DND-41 (cell line): ENCODE measurements at regions not wholly inside any gene's neighbourhood (a gene's known extent, or its start where the extent isn't known, plus 50 kb on each side); places are given as distances from the start of the nearest gene placed in this dataset.

Experiments
- ATAC-seq: fragments of 200-7000 bp; cut with Tn5 transposase; 3 replicates; pipeline ENCODE4 v1.9.1; 2021; ENCODE audit warnings: low read depth; ENCODE audit not compliant: insufficient read depth
- DNase-seq: peaks from one replicate; pipeline ENCODE4 v3.0.0-alpha.2; 2020
- H2AFZ ChIP-seq: 2 replicates; pipeline ENCODE4 v1.6.0; 2012; ENCODE audit warnings: low read depth, low read length
- H3K27ac ChIP-seq: 2 replicates; pipeline ENCODE4 v1.5.1; 2012; ENCODE audit warnings: low read length, inconsistent platforms
- H3K27me3 ChIP-seq: fragments of 200-600 bp; sonication (generic); 2 replicates; pipeline ENCODE4 v1.6.0; 2012; ENCODE audit warnings: low read length, mild to moderate bottlenecking, inconsistent platforms; ENCODE audit not compliant: insufficient read depth, poor library complexity
- H3K36me3 ChIP-seq: 2 replicates; pipeline ENCODE4 v1.5.1; 2012; ENCODE audit warnings: low read length, inconsistent platforms; ENCODE audit not compliant: insufficient read depth
- H3K4me1 ChIP-seq: 2 replicates; pipeline ENCODE4 v1.5.1; 2012; ENCODE audit warnings: mild to moderate bottlenecking, low read length; ENCODE audit not compliant: insufficient read depth
- H3K4me2 ChIP-seq: 2 replicates; pipeline ENCODE4 v1.6.0; 2012; ENCODE audit warnings: mild to moderate bottlenecking, moderate library complexity, low read length, inconsistent platforms; ENCODE audit not compliant: insufficient read depth
- H3K4me3 ChIP-seq, 2 experiments: fragments of 200-600 bp in 1 of 2; shearing (Covaris generic) in 1 of 2; 2 replicates each; pipeline ENCODE4 v1.5.1; 2012 to 2016; ENCODE audit warnings: inconsistent platforms in 2 of 2, low read length in 2 of 2, mild to moderate bottlenecking in 2 of 2, low read depth in 1 of 2, moderate library complexity in 1 of 2
- H3K79me2 ChIP-seq: 2 replicates; pipeline ENCODE4 v1.6.0; 2012; ENCODE audit warnings: low read length, inconsistent platforms; ENCODE audit not compliant: insufficient read depth
- H3K9ac ChIP-seq: 2 replicates; pipeline ENCODE4 v1.6.0; 2012; ENCODE audit warnings: low read depth, mild to moderate bottlenecking, inconsistent platforms, low read length, moderate library complexity
- H3K9me3 ChIP-seq: 2 replicates; pipeline ENCODE4 v1.5.1; 2012; ENCODE audit warnings: low read length, moderate library complexity, mild to moderate bottlenecking, inconsistent platforms; ENCODE audit not compliant: insufficient read depth, severe bottlenecking
- H4K20me1 ChIP-seq: 2 replicates; pipeline ENCODE4 v1.6.0; 2012; ENCODE audit warnings: low read length; ENCODE audit not compliant: insufficient read depth
- CTCF ChIP-seq: IDR thresholded peaks from 2 replicates; pipeline ENCODE4 v1.5.1; 2012; ENCODE audit warnings: borderline replicate concordance, low read length, moderate library complexity, mild to moderate bottlenecking; ENCODE audit not compliant: poor library complexity, severe bottlenecking; ENCODE audit errors: extremely low read depth
- EZH2 ChIP-seq: IDR thresholded peaks from 3 replicates; pipeline ENCODE4 v1.6.1; 2012; ENCODE audit warnings: borderline replicate concordance, low read depth, mild to moderate bottlenecking, moderate library complexity, low read length, inconsistent platforms; ENCODE audit not compliant: severe bottlenecking

DNA sequence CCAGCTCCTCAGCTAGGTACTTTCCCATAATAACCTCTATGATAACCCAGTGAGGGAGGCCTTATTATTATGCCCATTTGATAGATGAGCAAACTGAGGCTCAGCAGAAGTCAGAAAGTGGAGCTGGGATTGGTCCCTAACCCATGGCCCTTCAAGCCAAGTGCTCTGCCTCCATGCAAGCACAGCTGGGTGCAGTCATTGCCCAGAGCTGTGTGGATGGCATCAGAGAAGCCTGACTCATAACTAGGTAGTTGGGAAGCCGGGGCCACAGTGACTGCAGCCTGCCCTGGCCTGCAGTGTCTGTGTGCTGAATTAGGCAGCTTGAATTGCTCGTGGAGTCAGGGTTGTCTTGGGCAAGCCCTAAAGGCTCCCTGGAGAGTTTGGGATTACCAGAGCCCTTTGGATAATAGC, 89.9 kb upstream of the SLC2A1 start:
- H3K4me2 ChIP-seq: no peak overlapping the region
- H3K9me3 ChIP-seq: no peaks in the 10 kb centered on the region
- H4K20me1 ChIP-seq: no peaks in the 10 kb centered on the region
- DNase-seq (no peak), ATAC-seq (no peak)
- TF ChIP-seq CTCF (no peak), EZH2 (no peak)
- H3K9ac ChIP-seq: no peak overlapping the region
- no peaks in the 10 kb centered on the region for H3K36me3 ChIP-seq
- no peak overlapping the region for H2AFZ ChIP-seq
- no peak overlapping the region for H3K27ac ChIP-seq
- H3K4me1 ChIP-seq: no peaks in the 10 kb centered on the region
- no peaks in the 10 kb centered on the region for H3K79me2 ChIP-seq
- H3K4me3 ChIP-seq: no peak overlapping the region
- peaks cover 11% of the 10 kb centered on the region for H3K27me3 ChIP-seq

DNA sequence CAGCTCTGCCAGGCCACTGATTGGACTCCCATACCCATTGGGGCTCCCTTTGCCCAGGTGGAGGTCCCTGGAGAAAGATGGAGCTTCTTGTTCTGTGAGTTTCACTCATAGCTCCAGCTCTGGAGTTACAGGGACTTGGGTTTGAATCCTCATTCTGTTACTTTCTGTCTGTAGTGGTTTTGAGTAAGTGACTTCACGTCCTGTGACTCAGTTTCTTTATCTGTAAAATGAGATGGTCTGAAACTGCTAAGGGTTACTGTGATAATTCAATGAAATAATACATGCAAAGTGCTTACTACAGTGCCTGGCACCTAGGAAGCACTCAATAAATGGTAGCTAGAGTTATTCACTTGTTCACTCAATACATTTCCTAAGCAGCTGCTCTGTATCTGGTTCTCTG, 88.5 kb upstream of the SLC2A1 start:
- Histone ChIP-seq H3K36me3 (no peaks in the 10 kb centered on the region), H3K4me1 (no peaks in the 10 kb centered on the region), H3K79me2 (no peaks in the 10 kb centered on the region), H3K27me3 (peaks cover 5% of the 10 kb centered on the region), H3K9ac (no peak overlapping the region), H3K9me3 (no peaks in the 10 kb centered on the region), H4K20me1 (no peaks in the 10 kb centered on the region), H3K27ac (no peak overlapping the region), H3K4me3 (no peak overlapping the region), H3K4me2 (no peak overlapping the region), H2AFZ (no peak overlapping the region)
- TF ChIP-seq EZH2: no peak
- TF ChIP-seq CTCF: no peak
- no peak for ATAC-seq
- no peak for DNase-seq

DNA sequence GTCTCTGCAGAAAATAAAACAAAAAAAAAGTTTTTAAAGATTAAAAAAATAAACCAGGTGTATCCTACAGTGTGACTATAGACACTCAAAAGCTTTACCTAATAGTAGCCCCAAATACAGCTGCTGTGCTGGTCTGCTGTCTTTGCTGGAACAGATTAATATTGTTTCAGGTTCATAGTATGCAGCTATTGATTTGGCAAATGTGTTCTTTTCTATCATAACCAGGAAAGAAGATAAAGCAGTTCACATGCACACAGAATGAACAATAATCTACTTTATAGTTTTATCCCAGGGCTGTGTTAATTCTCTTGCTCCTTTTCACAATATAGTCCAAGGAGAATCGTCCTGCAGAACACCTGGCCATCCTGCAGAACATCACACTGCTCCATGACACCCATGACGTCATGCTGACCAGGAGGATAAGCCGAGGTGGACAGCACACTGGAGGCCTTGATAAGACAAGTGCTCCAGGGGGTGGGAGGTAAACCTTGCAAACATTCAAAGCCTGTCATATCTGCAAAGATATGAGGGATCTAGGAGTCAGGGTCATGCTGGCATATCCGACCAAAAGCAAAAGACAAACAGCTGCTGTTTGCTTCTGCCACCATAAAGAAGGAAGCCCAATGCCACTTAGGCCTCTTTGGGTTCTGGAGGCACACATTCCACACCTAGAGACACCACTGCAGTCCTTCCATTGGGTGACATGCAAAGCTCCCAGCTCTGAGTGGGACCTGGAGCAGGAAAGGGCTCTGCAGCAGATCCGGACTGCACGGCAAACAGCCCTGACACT, 86.1 kb upstream of the SLC2A1 start:
- Histone ChIP-seq H3K4me1 (no peaks in the 10 kb centered on the region), H3K36me3 (no peaks in the 10 kb centered on the region), H3K9me3 (no peaks in the 10 kb centered on the region), H3K4me2 (no peak overlapping the region), H3K4me3 (no peak overlapping the region), H3K79me2 (no peaks in the 10 kb centered on the region), H3K27ac (no peak overlapping the region), H3K27me3 (peaks cover 5% of the 10 kb centered on the region), H4K20me1 (no peaks in the 10 kb centered on the region), H3K9ac (no peak overlapping the region), H2AFZ (no peak overlapping the region)
- no peak for TF ChIP-seq CTCF
- TF ChIP-seq EZH2: no peak
- DNase-seq: no peak
- no peak for ATAC-seq

- Histone ChIP-seq H2AFZ (no peak overlapping the region), H3K4me3 (no peak overlapping the region), H3K27ac (no peak overlapping the region), H3K4me1 (no peaks in the 10 kb centered on the region), H3K4me2 (no peak overlapping the region), H3K27me3 (peaks cover 5% of the 10 kb centered on the region), H3K79me2 (no peaks in the 10 kb centered on the region), H4K20me1 (no peaks in the 10 kb centered on the region), H3K9ac (no peak overlapping the region), H3K9me3 (no peaks in the 10 kb centered on the region), H3K36me3 (no peaks in the 10 kb centered on the region)
- DNase-seq (no peak), ATAC-seq (no peak)
- TF ChIP-seq CTCF (no peak), EZH2 (no peak)
Observed at GRCh38 chr1:43043695-43044094, 85.0 kb upstream of the SLC2A1 start.
